Ishikawa (cell line): ENCODE measurements at regions not wholly inside any gene's neighbourhood (a gene's known extent, or its start where the extent isn't known, plus 50 kb on each side); places are given as distances from the start of the nearest gene placed in this dataset.

ENCODE experiments used
- EP300 ChIP-seq: IDR thresholded peaks from 2 replicates; pipeline ENCODE4 v1.6.1; 2012; ENCODE audit warnings: borderline replicate concordance
- RAD21 ChIP-seq: IDR thresholded peaks from 2 replicates; pipeline ENCODE4 v1.6.1; 2012; ENCODE audit warnings: low read depth

DNA sequence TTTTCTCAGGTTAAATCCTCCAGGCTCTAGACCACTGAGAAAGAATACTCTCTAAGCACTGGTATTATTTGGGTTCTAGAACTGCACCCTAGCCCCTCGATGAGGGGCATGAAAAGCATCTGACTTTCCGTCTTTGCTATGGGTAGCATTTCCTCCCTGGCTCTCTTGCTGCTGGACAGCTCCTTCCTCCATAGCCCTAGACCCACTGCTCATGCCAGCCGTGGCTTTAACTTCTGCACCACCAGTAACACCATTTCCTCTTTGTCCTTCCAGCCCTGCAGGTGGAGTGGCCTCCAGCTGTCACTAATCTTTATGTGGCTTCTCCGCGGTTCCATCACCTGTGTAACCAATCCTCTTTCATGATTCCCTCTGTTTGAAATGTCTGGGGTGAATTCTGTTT lies 194.9 kb downstream of the SCP2D1 start:
- TF ChIP-seq EP300: no peak
- no peak for TF ChIP-seq RAD21
